ENCODE measurements at regions not wholly inside any gene's neighbourhood (a gene's known extent, or its start where the extent isn't known, plus 50 kb on each side); places are given as distances from the start of the nearest gene placed in this dataset.
"Not testable (repeated sequence)": the region's sequence is repeated elsewhere in the genome, so short reads cannot be mapped to it uniquely, and the experiment has no call there.

- no peak for DNase-seq
These were observed 385.6 kb downstream of the PTPRU start for GRCh38 chr1:29621826-29622435.

GRCh38 chr1:29620631-29621030, 384.3 kb downstream of the PTPRU start:
- no peak for DNase-seq

GRCh38 chr1:29607236-29607635, 370.9 kb downstream of the PTPRU start:
- no peak for DNase-seq

- not testable (repeated sequence) for DNase-seq
These were observed 368.5 kb downstream of the PTPRU start for GRCh38 chr1:29604796-29605195.

GRCh38 chr1:29603622-29604021, 367.3 kb downstream of the PTPRU start:
- no peak for DNase-seq

- no peak for DNase-seq
These were observed 365.9 kb downstream of the PTPRU start for GRCh38 chr1:29602203-29602602.

- no peak for DNase-seq
These were observed 364.7 kb downstream of the PTPRU start for GRCh38 chr1:29601021-29601420.

GRCh38 chr1:29599826-29600225, 363.5 kb downstream of the PTPRU start:
- no peak for DNase-seq

- DNase-seq: no peak
These were observed 362.7 kb downstream of the PTPRU start for GRCh38 chr1:29599071-29599470.

- no peak for DNase-seq
These were observed 361.5 kb downstream of the PTPRU start for GRCh38 chr1:29597861-29598260.

- DNase-seq: no peak
These were observed 357.5 kb downstream of the PTPRU start for GRCh38 chr1:29593601-29594382.

- DNase-seq: no peak
These were observed 356.4 kb downstream of the PTPRU start for GRCh38 chr1:29592731-29593130.

GRCh38 chr1:29592261-29592615, 355.9 kb downstream of the PTPRU start:
- no peak for DNase-seq

- DNase-seq: no peak
These were observed 355.4 kb downstream of the PTPRU start for GRCh38 chr1:29591601-29592260.

GRCh38 chr1:29590583-29591565, 354.6 kb downstream of the PTPRU start:
- no peak for DNase-seq

- not testable (repeated sequence) for DNase-seq
These were observed 353.4 kb downstream of the PTPRU start for GRCh38 chr1:29589716-29590115.

- no peak for DNase-seq
These were observed 350.8 kb downstream of the PTPRU start for GRCh38 chr1:29586991-29587745.

- no peak for DNase-seq
These were observed 349.9 kb downstream of the PTPRU start for GRCh38 chr1:29586215-29586614.

GRCh38 chr1:29585656-29586055, 349.3 kb downstream of the PTPRU start:
- no peak for DNase-seq

GRCh38 chr1:29585201-29585600, 348.9 kb downstream of the PTPRU start:
- DNase-seq: no peak

- DNase-seq: no peak
These were observed 348.5 kb downstream of the PTPRU start for GRCh38 chr1:29584776-29585175.

- DNase-seq: no peak
These were observed 348.0 kb downstream of the PTPRU start for GRCh38 chr1:29584362-29584761.

All from GDM1 (cell line).